ENCODE measurements at regions not wholly inside any gene's neighbourhood (a gene's known extent, or its start where the extent isn't known, plus 50 kb on each side); places are given as distances from the start of the nearest gene placed in this dataset.

DNA sequence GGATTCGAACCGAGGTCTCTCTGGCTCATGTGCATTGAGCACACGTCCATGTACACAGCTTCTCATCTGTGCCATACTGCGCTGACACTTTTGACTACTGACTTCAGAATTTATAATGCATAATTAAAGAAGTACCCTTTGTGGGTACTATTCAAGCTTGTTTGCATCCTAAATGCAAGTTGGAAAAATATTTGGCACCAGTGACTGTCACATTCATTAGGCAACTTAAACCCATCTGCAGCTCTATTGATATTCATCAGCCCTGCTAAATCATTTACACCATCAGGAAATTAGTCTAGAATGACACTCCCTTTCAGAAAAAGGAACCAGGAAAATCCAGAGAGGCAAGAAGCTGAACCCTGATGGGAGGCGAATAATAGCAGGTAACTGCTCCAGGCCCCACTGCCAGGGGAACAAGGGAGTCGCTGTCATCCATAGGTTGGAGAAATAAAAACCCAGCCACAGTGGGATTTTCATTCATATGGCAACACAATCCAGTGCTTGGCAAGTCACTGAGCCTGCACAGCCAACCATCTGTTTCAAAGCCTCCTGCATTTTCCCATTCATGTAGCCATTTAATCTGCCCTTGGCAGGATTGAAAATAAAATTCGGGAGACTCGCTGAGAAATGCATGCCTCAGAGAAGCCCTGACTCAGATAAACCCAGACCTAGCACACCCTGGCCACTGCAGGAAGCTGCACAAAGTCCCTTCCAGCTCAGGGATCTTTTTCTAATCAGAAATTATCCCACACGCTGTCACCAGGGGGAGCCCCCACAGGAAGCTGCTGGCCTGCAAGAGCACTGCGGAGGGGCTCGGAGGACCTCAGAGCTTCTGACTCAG is 103.0 kb upstream of the VEPH1 start:
- DNase-seq, result no peak
- intact Hi-C loops (cut with DNase I), result no loop called here
- 43 to 54% methylated on average over 7 to 11 of the region's 11 CpGs for WGBS, 2 donors
- Histone ChIP-seq H3K4me3 (no peak overlapping the region), H3K27ac (no peak overlapping the region), H3K27me3 (no peaks in the 10 kb centered on the region), H3K9me3 (no peaks in the 10 kb centered on the region), H3K4me1 (no peaks in the 10 kb centered on the region), H3K36me3 (no peaks in the 10 kb centered on the region)
- TF ChIP-seq POLR2A (IDR thresholded peaks at IDR 0.05) (no peak), CTCF (IDR thresholded peaks at IDR 0.05) (peak in 5 of 6 experiments; percentile 22 to 57 (median 50))

DNA sequence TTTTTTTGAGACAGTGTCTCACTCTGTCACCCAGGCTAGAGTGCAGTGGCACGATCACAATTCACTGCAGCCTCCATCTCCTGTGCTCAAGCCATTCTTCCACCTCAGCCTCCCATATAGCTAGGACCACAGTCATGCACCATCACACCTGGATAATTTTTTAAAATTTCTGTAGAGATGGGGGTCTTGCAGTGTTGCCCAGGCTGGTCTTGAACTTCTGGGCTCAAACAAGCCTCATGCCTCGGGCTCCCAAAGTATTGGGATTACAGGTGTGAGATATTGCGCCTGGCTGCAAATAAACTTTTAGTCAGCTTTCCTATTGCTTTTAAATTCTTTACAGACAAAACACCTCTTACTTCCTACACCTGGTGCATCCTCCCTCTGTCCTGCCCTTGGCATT is 102.1 kb upstream of the VEPH1 start:
- Histone ChIP-seq H3K4me1 (no peaks in the 10 kb centered on the region), H3K9me3 (no peaks in the 10 kb centered on the region), H3K27me3 (no peaks in the 10 kb centered on the region), H3K36me3 (no peaks in the 10 kb centered on the region), H3K27ac (no peak overlapping the region), H3K4me3 (no peak overlapping the region)
- WGBS, 2 donors, result 73 to 80% methylated on average over 3 of the region's 3 CpGs
- intact Hi-C loops (cut with DNase I), result no loop called here
- no peak for TF ChIP-seq POLR2A (IDR thresholded peaks at IDR 0.05)
- TF ChIP-seq CTCF (IDR thresholded peaks at IDR 0.05), result no peak
- DNase-seq, result no peak

- H3K4me3 ChIP-seq, result no peak overlapping the region
- no peak for DNase-seq
- no peaks in the 10 kb centered on the region for H3K9me3 ChIP-seq
- H3K27me3 ChIP-seq, result no peaks in the 10 kb centered on the region
- 39 to 48% methylated on average over 1 of the region's 1 CpG for WGBS, 2 donors
- intact Hi-C loops (cut with DNase I), result no loop called here
- no peaks in the 10 kb centered on the region for H3K4me1 ChIP-seq
- no peak overlapping the region for H3K27ac ChIP-seq
- TF ChIP-seq CTCF (IDR thresholded peaks at IDR 0.05), result no peak
- no peak for TF ChIP-seq POLR2A (IDR thresholded peaks at IDR 0.05)
- H3K36me3 ChIP-seq, result no peaks in the 10 kb centered on the region
Measured at GRCh38 chr3:157602424-157602823, 99.2 kb upstream of the VEPH1 start.

- Histone ChIP-seq H3K4me3 (no peak overlapping the region), H3K36me3 (no peaks in the 10 kb centered on the region), H3K27me3 (peaks cover 0 to 12% (median 0%) of the 10 kb centered on the region in 4 donors), H3K27ac (no peak overlapping the region), H3K9me3 (no peaks in the 10 kb centered on the region), H3K4me1 (no peaks in the 10 kb centered on the region)
- 53 to 67% methylated on average over 5 of the region's 5 CpGs for WGBS, 2 donors
- no peak for DNase-seq
- TF ChIP-seq POLR2A (IDR thresholded peaks at IDR 0.05) (no peak), CTCF (IDR thresholded peaks at IDR 0.05) (no peak)
- intact Hi-C loops (cut with DNase I), result no loop called here
Measured at GRCh38 chr3:157595259-157595658, 92.0 kb upstream of the VEPH1 start.

- TF ChIP-seq POLR2A (IDR thresholded peaks at IDR 0.05) (no peak), CTCF (IDR thresholded peaks at IDR 0.05) (no peak)
- intact Hi-C loops (cut with DNase I), result no loop called here
- 66 to 70% methylated on average over 4 of the region's 4 CpGs for WGBS, 2 donors
- Histone ChIP-seq H3K9me3 (no peaks in the 10 kb centered on the region), H3K27ac (no peak overlapping the region), H3K36me3 (no peaks in the 10 kb centered on the region), H3K27me3 (peaks cover 0 to 12% (median 0%) of the 10 kb centered on the region in 4 donors), H3K4me3 (no peak overlapping the region), H3K4me1 (no peaks in the 10 kb centered on the region)
- DNase-seq, result no peak
Measured at GRCh38 chr3:157594413-157594812, 91.2 kb upstream of the VEPH1 start.
